ENCODE measurements at regions not wholly inside any gene's neighbourhood (a gene's known extent, or its start where the extent isn't known, plus 50 kb on each side); places are given as distances from the start of the nearest gene placed in this dataset.

DNA sequence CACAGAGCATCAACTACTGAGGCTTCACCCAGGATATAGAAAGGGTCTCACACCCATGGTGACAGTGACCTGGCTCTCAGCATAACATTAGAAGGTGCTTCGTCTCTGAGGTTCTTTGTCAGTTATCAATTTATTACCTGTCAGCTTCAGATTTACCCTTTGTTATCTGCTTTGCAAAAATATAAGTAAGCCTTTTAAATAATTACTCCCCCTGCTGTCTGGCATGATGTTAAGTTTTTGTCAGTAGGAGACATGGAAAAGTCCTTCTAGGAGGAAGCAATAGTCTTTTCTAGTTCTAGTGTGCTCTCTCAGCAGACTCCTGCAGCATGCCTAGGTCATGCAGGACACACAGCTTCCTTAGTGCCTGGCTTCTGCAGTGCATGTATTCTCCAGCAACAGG lies 149.9 kb downstream of the RDH14 start:
- DNase-seq (ENCODE audit: low read depth), result no peak
- in situ Hi-C loops (cut with HindIII; ENCODE audit: low sequenced_read_pairs), result no loop called here
- TF ChIP-seq, protein P1, sequence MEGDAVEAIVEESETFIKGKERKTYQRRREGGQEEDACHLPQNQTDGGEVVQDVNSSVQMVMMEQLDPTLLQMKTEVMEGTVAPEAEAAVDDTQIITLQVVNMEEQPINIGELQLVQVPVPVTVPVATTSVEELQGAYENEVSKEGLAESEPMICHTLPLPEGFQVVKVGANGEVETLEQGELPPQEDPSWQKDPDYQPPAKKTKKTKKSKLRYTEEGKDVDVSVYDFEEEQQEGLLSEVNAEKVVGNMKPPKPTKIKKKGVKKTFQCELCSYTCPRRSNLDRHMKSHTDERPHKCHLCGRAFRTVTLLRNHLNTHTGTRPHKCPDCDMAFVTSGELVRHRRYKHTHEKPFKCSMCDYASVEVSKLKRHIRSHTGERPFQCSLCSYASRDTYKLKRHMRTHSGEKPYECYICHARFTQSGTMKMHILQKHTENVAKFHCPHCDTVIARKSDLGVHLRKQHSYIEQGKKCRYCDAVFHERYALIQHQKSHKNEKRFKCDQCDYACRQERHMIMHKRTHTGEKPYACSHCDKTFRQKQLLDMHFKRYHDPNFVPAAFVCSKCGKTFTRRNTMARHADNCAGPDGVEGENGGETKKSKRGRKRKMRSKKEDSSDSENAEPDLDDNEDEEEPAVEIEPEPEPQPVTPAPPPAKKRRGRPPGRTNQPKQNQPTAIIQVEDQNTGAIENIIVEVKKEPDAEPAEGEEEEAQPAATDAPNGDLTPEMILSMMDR (IDR thresholded peaks at IDR 0.05; ENCODE audit: low read depth, low read length, missing control alignments), result no peak
- H3K4me3 ChIP-seq (ENCODE audit: low read depth, low read length), result no peak overlapping the region

DNA sequence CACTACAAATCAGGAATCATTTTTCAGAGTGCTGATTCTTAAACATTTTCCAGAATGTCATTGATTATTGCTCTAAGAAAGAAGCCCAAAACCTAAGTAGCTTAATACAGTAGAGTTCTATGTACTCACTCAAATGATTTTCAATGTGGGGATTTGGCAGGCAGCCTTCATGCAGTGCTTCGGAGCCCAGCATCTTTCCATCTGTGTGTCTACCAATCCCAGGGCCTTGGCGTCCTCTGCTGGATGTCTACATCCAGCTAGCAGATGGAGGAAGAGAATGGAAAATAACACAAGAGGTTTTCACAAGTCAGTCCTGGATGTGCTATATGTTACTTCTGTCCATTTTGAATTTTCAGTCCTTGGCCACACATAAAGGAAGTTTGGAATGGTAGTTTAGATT lies 151.8 kb downstream of the RDH14 start:
- in situ Hi-C loops (cut with HindIII; ENCODE audit: low sequenced_read_pairs), result no loop called here
- TF ChIP-seq, protein P1 (IDR thresholded peaks at IDR 0.05; ENCODE audit: low read depth, low read length, missing control alignments), result no peak
- H3K4me3 ChIP-seq (ENCODE audit: low read depth, low read length), result no peak overlapping the region
- DNase-seq (ENCODE audit: low read depth), result no peak

DNA sequence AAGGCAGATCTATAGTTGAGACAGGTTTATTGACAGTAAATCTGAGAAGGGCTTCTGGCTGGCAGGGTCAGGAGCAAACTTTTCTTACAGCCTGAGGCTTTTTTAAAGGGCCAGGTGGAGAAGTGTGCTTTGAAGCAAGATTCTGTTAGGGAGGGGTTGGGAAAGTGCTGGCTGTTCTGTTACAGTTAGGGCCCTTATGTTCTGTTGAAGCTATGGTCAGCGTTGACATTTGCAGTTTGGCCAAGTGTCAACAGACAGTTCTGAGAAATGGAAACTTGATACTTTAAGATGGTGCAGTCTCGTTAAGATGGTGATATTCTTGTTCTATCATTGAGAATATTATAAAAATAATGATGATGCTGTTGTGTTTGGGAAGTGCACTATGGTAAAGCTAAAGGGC lies 154.2 kb downstream of the RDH14 start:
- TF ChIP-seq, protein P1 (IDR thresholded peaks at IDR 0.05; ENCODE audit: low read depth, low read length, missing control alignments), result no peak
- no peak overlapping the region for H3K4me3 ChIP-seq (ENCODE audit: low read depth, low read length)
- DNase-seq (ENCODE audit: low read depth), result no peak
- in situ Hi-C loops (cut with HindIII; ENCODE audit: low sequenced_read_pairs), result no loop called here

DNA sequence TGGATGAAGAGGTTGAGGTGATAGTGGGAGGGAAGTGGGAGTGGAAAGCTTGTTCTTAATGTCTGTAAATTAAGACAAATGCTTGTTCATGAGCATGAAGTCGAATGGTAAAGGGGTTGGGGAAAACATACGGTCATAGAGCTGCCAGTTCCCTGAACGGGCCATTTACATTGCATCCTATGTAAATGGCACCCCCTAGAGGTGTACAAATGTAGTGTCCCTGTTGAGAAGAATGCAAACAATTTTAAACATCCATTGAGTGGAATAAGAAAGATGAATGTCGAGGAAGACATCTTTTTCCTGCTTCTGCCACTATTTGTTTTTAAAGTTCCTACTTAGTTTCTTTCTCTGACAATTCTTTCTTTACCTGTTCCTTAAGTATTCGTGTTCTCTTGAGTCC lies 155.7 kb downstream of the RDH14 start:
- DNase-seq (ENCODE audit: low read depth), result no peak
- TF ChIP-seq, protein P1 (IDR thresholded peaks at IDR 0.05; ENCODE audit: low read depth, low read length, missing control alignments), result no peak
- H3K4me3 ChIP-seq (ENCODE audit: low read depth, low read length), result no peak overlapping the region
- in situ Hi-C loops (cut with HindIII; ENCODE audit: low sequenced_read_pairs), result no loop called here

DNA sequence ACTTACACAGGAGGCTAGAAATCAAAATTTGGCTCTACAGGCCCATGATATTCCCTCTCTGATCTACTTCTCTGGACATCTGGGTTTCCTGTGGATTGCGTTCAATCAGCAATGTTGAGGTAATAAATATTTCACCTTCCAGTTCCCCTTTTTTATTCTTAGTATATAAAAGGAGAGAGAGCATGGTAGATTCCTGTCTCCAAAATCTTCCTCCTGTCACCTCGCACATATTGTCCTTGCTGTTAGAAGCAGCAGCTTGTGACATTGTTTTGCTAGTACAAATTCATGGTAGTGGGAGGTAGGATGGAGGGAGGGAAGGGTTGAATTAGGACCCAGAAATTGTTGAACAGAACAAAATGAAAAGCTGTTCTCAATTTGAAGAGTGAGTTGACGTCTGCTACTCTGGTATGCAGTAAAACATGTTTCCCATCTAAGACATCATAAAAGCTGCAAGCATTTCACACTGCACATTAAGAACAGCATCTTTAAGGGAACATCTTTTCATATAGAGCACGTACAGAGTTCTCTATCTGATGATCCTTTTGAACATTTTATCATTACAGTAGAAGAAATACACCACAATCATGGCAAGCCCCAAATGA lies 156.4 kb downstream of the RDH14 start:
- TF ChIP-seq, protein P1 (IDR thresholded peaks at IDR 0.05; ENCODE audit: low read depth, low read length, missing control alignments), result no peak
- in situ Hi-C loops (cut with HindIII; ENCODE audit: low sequenced_read_pairs), result no loop called here

DNA sequence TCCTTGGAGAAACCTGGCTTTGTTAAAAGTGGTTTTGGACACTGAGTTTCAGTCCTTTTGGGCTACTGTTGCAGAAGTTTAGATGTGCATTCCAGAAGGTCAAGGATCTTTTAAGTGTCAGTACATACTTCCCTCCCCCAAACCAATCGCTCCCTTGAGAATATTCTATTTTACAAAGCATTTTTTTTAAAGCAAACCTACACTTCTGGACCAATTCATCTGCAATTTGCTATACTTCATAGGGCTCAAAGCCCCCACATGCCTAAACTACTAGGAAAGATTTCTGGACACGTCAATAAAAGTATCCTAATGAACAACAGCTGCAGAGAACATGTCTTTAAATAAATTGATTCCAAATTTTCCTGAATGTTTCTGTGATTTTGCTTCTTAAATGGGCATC lies 157.6 kb downstream of the RDH14 start:
- DNase-seq (ENCODE audit: low read depth), result no peak
- H3K4me3 ChIP-seq (ENCODE audit: low read depth, low read length), result no peak overlapping the region
- TF ChIP-seq, protein P1 (IDR thresholded peaks at IDR 0.05; ENCODE audit: low read depth, low read length, missing control alignments), result no peak
- in situ Hi-C loops (cut with HindIII; ENCODE audit: low sequenced_read_pairs), result no loop called here

More for the DNA sequence above, 156.4 kb downstream of the RDH14 start:
- H3K4me3 ChIP-seq (ENCODE audit: low read depth, low read length), result no peak overlapping the region
- DNase-seq (ENCODE audit: low read depth), result no peak
